HepG2 (cell line): ENCODE measurements at regions not wholly inside any gene's neighbourhood (a gene's known extent, or its start where the extent isn't known, plus 50 kb on each side); places are given as distances from the start of the nearest gene placed in this dataset.

Experiments
- AGO1 ChIP-seq: fragments of 200-400 bp; formaldehyde crosslinking; IDR thresholded peaks from 2 replicates; pipeline ENCODE4 v1.6.1; 2017; ENCODE audit warnings: mild to moderate bottlenecking, low read depth, low read length, moderate library complexity; ENCODE audit not compliant: poor library complexity, severe bottlenecking
- DNMT1 ChIP-seq: sonication (generic); formaldehyde crosslinking; IDR thresholded peaks from 2 replicates; pipeline ENCODE4 v1.5.1; 2020; ENCODE audit warnings: mild to moderate bottlenecking, missing genetic modification reagents
- FIP1L1 ChIP-seq: fragments of 200-400 bp; formaldehyde crosslinking; IDR thresholded peaks from 2 replicates; pipeline ENCODE4 v1.6.1; 2018; ENCODE audit warnings: low read depth, mild to moderate bottlenecking, low read length, moderate library complexity, borderline replicate concordance; ENCODE audit not compliant: insufficient read depth
- THRA ChIP-seq: sonication (generic); formaldehyde crosslinking; IDR thresholded peaks from 2 replicates; pipeline ENCODE4 v1.4.0; 2020; ENCODE audit warnings: missing genetic modification reagents, borderline replicate concordance
- U2AF2 ChIP-seq: fragments of 200-400 bp; formaldehyde crosslinking; IDR thresholded peaks from 2 replicates; pipeline ENCODE4 v1.6.1; 2017; ENCODE audit warnings: low read depth, mild to moderate bottlenecking, low read length
- ZNF34 ChIP-seq: sonication (generic); formaldehyde crosslinking; IDR thresholded peaks from 2 replicates; pipeline ENCODE4 v1.4.0; 2020; ENCODE audit warnings: mild to moderate bottlenecking, missing genetic modification reagents, borderline replicate concordance
- ZNF580 ChIP-seq: IDR thresholded peaks from 2 replicates; pipeline ENCODE4 v1.6.1; 2016; ENCODE audit warnings: low read depth, borderline replicate concordance
- ZNF788 ChIP-seq: sonication (generic); formaldehyde crosslinking; IDR thresholded peaks from 2 replicates; pipeline ENCODE4 v1.5.0; 2020; ENCODE audit warnings: mild to moderate bottlenecking, missing genetic modification reagents, borderline replicate concordance
- TF ChIP-seq, protein P1 (sequence below), 2 experiments: sonication (generic) in 1 of 2; formaldehyde crosslinking in 1 of 2; IDR thresholded peaks; 2 replicates each; pipeline versions ENCODE4 v1.6.1 to v1.9.0; 2014 to 2022; ENCODE audit warnings: antibody characterized with exemption in 1 of 2, borderline replicate concordance in 1 of 2, inconsistent platforms in 1 of 2, low read depth in 1 of 2, missing genetic modification reagents in 1 of 2

GRCh38 chr14:32015166-32015565 is 61.9 kb upstream of the ARHGAP5 start (continued):
- TF ChIP-seq, protein P1, sequence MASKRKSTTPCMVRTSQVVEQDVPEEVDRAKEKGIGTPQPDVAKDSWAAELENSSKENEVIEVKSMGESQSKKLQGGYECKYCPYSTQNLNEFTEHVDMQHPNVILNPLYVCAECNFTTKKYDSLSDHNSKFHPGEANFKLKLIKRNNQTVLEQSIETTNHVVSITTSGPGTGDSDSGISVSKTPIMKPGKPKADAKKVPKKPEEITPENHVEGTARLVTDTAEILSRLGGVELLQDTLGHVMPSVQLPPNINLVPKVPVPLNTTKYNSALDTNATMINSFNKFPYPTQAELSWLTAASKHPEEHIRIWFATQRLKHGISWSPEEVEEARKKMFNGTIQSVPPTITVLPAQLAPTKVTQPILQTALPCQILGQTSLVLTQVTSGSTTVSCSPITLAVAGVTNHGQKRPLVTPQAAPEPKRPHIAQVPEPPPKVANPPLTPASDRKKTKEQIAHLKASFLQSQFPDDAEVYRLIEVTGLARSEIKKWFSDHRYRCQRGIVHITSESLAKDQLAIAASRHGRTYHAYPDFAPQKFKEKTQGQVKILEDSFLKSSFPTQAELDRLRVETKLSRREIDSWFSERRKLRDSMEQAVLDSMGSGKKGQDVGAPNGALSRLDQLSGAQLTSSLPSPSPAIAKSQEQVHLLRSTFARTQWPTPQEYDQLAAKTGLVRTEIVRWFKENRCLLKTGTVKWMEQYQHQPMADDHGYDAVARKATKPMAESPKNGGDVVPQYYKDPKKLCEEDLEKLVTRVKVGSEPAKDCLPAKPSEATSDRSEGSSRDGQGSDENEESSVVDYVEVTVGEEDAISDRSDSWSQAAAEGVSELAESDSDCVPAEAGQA (IDR thresholded peaks at IDR 0.05; ENCODE audit: low read depth): no peak
- TF ChIP-seq, protein P1 (CRISPR knock-in tag; IDR thresholded peaks at IDR 0.05; ENCODE audit: borderline replicate concordance): no peak
- TF ChIP-seq ZNF580 (CRISPR knock-in tag) (no peak), THRA (CRISPR knock-in tag) (no peak), FIP1L1 (no peak), ZNF34 (CRISPR knock-in tag) (no peak), ZNF788 (no peak), AGO1 (no peak), U2AF2 (no peak), DNMT1 (CRISPR knock-in tag) (no peak)
